Choroid plexus epithelial cell (primary cell): ENCODE measurements at regions not wholly inside any gene's neighbourhood (a gene's known extent, or its start where the extent isn't known, plus 50 kb on each side); places are given as distances from the start of the nearest gene placed in this dataset.

ENCODE experiments used
- DNase-seq: peaks from one replicate; pipeline ENCODE4 v3.0.0-alpha.2; 2010; ENCODE audit warnings: low read depth
- H3K4me3 ChIP-seq: 2 replicates; pipeline ENCODE4 v1.5.1; 2011; ENCODE audit warnings: low read depth, mild to moderate bottlenecking, control low read depth, low read length, moderate library complexity
- CTCF ChIP-seq: conservative IDR thresholded peaks from 2 replicates; pipeline ENCODE4 v1.5.1; 2011; ENCODE audit warnings: low read depth, mild to moderate bottlenecking, control low read depth, inconsistent platforms, low read length, moderate library complexity

- DNase-seq, result no peak
- no peak overlapping the region for H3K4me3 ChIP-seq
- TF ChIP-seq CTCF, result no peak
These were observed 243.0 kb upstream of the FZD8 start for GRCh38 chr10:35885076-35885475.

- no peak overlapping the region for H3K4me3 ChIP-seq
- no peak for DNase-seq
- no peak for TF ChIP-seq CTCF
These were observed 242.6 kb upstream of the FZD8 start for GRCh38 chr10:35884657-35885071.

GRCh38 chr10:35882422-35883150, 240.5 kb upstream of the FZD8 start:
- no peak for DNase-seq
- H3K4me3 ChIP-seq, result no peak overlapping the region
- peak; percentile 25 for TF ChIP-seq CTCF

GRCh38 chr10:35881320-35881719, 239.2 kb upstream of the FZD8 start:
- H3K4me3 ChIP-seq, result no peak overlapping the region
- no peak for TF ChIP-seq CTCF
- DNase-seq, result no peak

- no peak for TF ChIP-seq CTCF
- DNase-seq, result peak; percentile 44
- no peak overlapping the region for H3K4me3 ChIP-seq
These were observed 234.2 kb upstream of the FZD8 start for GRCh38 chr10:35876248-35876647.

GRCh38 chr10:35875016-35875676, 233.1 kb upstream of the FZD8 start:
- DNase-seq, result peak; percentile 91
- no peak overlapping the region for H3K4me3 ChIP-seq
- no peak for TF ChIP-seq CTCF
